COLO668 (cell line): ENCODE measurements at regions not wholly inside any gene's neighbourhood (a gene's known extent, or its start where the extent isn't known, plus 50 kb on each side); places are given as distances from the start of the nearest gene placed in this dataset.
"Not testable (repeated sequence)": the region's sequence is repeated elsewhere in the genome, so short reads cannot be mapped to it uniquely, and the experiment has no call there.

Experiments used
- DNase-seq: peaks from one replicate; lab custom pipeline; 2025; ENCODE audit not compliant: unreplicated experiment; lab: John Stamatoyannopoulos, UW

GRCh38 chr1:73511038-73511437 is 686.9 kb downstream of the LRRIQ3 start:
- no peak for DNase-seq

GRCh38 chr1:73500154-73500553 is 697.8 kb downstream of the LRRIQ3 start:
- no peak for DNase-seq

- DNase-seq, result no peak
These were observed 698.3 kb downstream of the LRRIQ3 start for GRCh38 chr1:73499671-73500070.

- DNase-seq, result no peak
These were observed 706.4 kb downstream of the LRRIQ3 start for GRCh38 chr1:73491621-73492020.

GRCh38 chr1:73475316-73475870 is 722.6 kb downstream of the LRRIQ3 start:
- DNase-seq, result no peak

GRCh38 chr1:73472810-73473209 is 725.2 kb downstream of the LRRIQ3 start:
- no peak for DNase-seq

- DNase-seq, result no peak
These were observed 730.2 kb downstream of the LRRIQ3 start for GRCh38 chr1:73467731-73468130.

- DNase-seq, result no peak
These were observed 734.1 kb downstream of the LRRIQ3 start for GRCh38 chr1:73463873-73464272.

- no peak for DNase-seq
These were observed 745.5 kb downstream of the LRRIQ3 start for GRCh38 chr1:73452522-73452921.

GRCh38 chr1:73450668-73451067 is 747.3 kb downstream of the LRRIQ3 start:
- DNase-seq, result not testable (repeated sequence)

GRCh38 chr1:73411479-73411878 is 786.5 kb downstream of the LRRIQ3 start:
- DNase-seq, result no peak

- DNase-seq, result no peak
These were observed 796.3 kb downstream of the LRRIQ3 start for GRCh38 chr1:73401666-73402065.

GRCh38 chr1:73382966-73383365 is 815.0 kb downstream of the LRRIQ3 start:
- no peak for DNase-seq

GRCh38 chr1:73366734-73367413 is 831.1 kb downstream of the LRRIQ3 start:
- no peak for DNase-seq

- DNase-seq, result no peak
These were observed 839.0 kb downstream of the LRRIQ3 start for GRCh38 chr1:73359001-73359400.

- no peak for DNase-seq
These were observed 841.5 kb downstream of the LRRIQ3 start for GRCh38 chr1:73356485-73356884.

- DNase-seq, result no peak
These were observed 854.0 kb downstream of the LRRIQ3 start for GRCh38 chr1:73343947-73344346.

- DNase-seq, result no peak
These were observed 864.0 kb downstream of the LRRIQ3 start for GRCh38 chr1:73333847-73334503.

- no peak for DNase-seq
These were observed 866.2 kb downstream of the LRRIQ3 start for GRCh38 chr1:73331726-73332125.

GRCh38 chr1:73327998-73328397 is 870.0 kb downstream of the LRRIQ3 start:
- DNase-seq, result no peak

GRCh38 chr1:73327180-73327793 is 870.7 kb downstream of the LRRIQ3 start:
- no peak for DNase-seq

- DNase-seq, result no peak
These were observed 871.3 kb downstream of the LRRIQ3 start for GRCh38 chr1:73326663-73327062.
